Ishikawa (cell line): ENCODE measurements at regions not wholly inside any gene's neighbourhood (a gene's known extent, or its start where the extent isn't known, plus 50 kb on each side); places are given as distances from the start of the nearest gene placed in this dataset.

Experiments
- CEBPB ChIP-seq: IDR thresholded peaks from 2 replicates; pipeline ENCODE4 v1.6.1; 2012
- CREB1 ChIP-seq: IDR thresholded peaks from 2 replicates; pipeline ENCODE4 v1.6.1; 2012; ENCODE audit warnings: low read depth
- EGR1 ChIP-seq: IDR thresholded peaks from 2 replicates; pipeline ENCODE4 v1.6.1; 2012
- EP300 ChIP-seq: IDR thresholded peaks from 2 replicates; pipeline ENCODE4 v1.6.1; 2012; ENCODE audit warnings: borderline replicate concordance
- FOXM1 ChIP-seq: IDR thresholded peaks from 2 replicates; pipeline ENCODE4 v1.6.1; 2012; ENCODE audit warnings: low read depth, borderline replicate concordance
- NFIC ChIP-seq: IDR thresholded peaks from 2 replicates; pipeline ENCODE4 v1.6.1; 2012
- RAD21 ChIP-seq: IDR thresholded peaks from 2 replicates; pipeline ENCODE4 v1.6.1; 2012; ENCODE audit warnings: low read depth
- TAF1 ChIP-seq: IDR thresholded peaks from 2 replicates; pipeline ENCODE4 v1.6.1; 2012; ENCODE audit warnings: low read depth, mild to moderate bottlenecking
- TCF12 ChIP-seq: IDR thresholded peaks from 2 replicates; pipeline ENCODE4 v1.6.1; 2012; ENCODE audit warnings: low read depth
- TEAD4 ChIP-seq: IDR thresholded peaks from 2 replicates; pipeline ENCODE4 v1.6.1; 2012
- YY1 ChIP-seq: IDR thresholded peaks from 2 replicates; pipeline ENCODE4 v1.6.1; 2012; ENCODE audit warnings: low read depth
- ZBTB7A ChIP-seq: IDR thresholded peaks from 2 replicates; pipeline ENCODE4 v1.6.1; 2012; ENCODE audit warnings: low read depth
- TF ChIP-seq, protein P1 (sequence below): IDR thresholded peaks from 2 replicates; pipeline ENCODE4 v1.6.1; 2012
- TF ChIP-seq, protein P2 (sequence below): IDR thresholded peaks from 2 replicates; pipeline ENCODE4 v1.6.1; 2012
- TF ChIP-seq, protein P3 (sequence below): IDR thresholded peaks from 2 replicates; pipeline ENCODE4 v1.6.1; 2012; ENCODE audit warnings: low read depth, mild to moderate bottlenecking

DNA sequence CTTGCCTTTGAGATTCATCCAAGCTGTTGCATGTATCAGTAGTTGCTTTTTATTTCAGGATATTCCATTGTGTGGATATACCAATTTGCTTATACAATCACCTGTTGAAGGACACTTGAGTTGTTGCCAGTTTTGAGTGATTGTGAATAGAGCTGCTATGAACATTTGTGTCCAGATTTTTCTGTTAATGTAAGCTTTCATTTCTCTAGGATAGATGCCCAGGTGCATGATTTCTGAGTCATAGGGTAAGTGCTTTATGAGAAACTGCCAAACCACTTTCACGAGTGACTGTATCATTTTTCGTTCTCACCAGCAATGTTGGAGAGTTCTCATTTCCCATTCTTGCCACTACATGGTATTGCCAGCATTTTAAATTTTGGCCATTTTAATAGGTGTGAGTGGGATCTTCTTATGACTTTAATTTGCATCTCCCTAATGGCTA lies 434.6 kb upstream of the RGS6 start:
- TF ChIP-seq EP300: no peak
- no peak for TF ChIP-seq ZBTB7A
- TF ChIP-seq EGR1: no peak
- no peak for TF ChIP-seq CEBPB
- TF ChIP-seq TCF12: no peak

DNA sequence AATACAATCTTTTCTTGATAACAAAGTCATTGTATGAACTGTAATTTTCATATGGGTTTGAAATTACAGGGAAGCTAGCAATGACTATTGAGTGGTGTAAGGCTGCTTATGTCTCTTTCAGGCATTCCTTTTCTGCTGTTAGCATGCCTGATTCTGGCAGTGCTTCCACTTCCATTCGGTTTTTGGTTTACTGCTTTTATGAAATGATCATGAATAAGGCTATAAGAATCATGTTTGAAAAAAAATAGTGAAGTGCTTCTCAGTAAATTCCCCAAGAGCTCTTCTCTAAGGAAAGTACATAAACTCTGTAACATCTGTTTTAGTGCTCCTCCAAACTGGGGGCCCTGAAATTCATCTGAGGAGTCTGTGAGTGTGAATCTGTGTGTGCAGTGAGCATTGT lies 434.0 kb upstream of the RGS6 start:
- TF ChIP-seq TAF1 (no peak), CREB1 (no peak), EP300 (no peak), TCF12 (no peak), TEAD4 (no peak), RAD21 (no peak), EGR1 (no peak), CEBPB (no peak), FOXM1 (no peak), ZBTB7A (no peak), NFIC (no peak), YY1 (no peak)
- TF ChIP-seq, protein P1, sequence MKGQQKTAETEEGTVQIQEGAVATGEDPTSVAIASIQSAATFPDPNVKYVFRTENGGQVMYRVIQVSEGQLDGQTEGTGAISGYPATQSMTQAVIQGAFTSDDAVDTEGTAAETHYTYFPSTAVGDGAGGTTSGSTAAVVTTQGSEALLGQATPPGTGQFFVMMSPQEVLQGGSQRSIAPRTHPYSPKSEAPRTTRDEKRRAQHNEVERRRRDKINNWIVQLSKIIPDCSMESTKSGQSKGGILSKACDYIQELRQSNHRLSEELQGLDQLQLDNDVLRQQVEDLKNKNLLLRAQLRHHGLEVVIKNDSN: no peak
- TF ChIP-seq, protein P2, sequence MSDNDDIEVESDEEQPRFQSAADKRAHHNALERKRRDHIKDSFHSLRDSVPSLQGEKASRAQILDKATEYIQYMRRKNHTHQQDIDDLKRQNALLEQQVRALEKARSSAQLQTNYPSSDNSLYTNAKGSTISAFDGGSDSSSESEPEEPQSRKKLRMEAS: no peak
- TF ChIP-seq, protein P3, sequence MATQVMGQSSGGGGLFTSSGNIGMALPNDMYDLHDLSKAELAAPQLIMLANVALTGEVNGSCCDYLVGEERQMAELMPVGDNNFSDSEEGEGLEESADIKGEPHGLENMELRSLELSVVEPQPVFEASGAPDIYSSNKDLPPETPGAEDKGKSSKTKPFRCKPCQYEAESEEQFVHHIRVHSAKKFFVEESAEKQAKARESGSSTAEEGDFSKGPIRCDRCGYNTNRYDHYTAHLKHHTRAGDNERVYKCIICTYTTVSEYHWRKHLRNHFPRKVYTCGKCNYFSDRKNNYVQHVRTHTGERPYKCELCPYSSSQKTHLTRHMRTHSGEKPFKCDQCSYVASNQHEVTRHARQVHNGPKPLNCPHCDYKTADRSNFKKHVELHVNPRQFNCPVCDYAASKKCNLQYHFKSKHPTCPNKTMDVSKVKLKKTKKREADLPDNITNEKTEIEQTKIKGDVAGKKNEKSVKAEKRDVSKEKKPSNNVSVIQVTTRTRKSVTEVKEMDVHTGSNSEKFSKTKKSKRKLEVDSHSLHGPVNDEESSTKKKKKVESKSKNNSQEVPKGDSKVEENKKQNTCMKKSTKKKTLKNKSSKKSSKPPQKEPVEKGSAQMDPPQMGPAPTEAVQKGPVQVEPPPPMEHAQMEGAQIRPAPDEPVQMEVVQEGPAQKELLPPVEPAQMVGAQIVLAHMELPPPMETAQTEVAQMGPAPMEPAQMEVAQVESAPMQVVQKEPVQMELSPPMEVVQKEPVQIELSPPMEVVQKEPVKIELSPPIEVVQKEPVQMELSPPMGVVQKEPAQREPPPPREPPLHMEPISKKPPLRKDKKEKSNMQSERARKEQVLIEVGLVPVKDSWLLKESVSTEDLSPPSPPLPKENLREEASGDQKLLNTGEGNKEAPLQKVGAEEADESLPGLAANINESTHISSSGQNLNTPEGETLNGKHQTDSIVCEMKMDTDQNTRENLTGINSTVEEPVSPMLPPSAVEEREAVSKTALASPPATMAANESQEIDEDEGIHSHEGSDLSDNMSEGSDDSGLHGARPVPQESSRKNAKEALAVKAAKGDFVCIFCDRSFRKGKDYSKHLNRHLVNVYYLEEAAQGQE: no peak

DNA sequence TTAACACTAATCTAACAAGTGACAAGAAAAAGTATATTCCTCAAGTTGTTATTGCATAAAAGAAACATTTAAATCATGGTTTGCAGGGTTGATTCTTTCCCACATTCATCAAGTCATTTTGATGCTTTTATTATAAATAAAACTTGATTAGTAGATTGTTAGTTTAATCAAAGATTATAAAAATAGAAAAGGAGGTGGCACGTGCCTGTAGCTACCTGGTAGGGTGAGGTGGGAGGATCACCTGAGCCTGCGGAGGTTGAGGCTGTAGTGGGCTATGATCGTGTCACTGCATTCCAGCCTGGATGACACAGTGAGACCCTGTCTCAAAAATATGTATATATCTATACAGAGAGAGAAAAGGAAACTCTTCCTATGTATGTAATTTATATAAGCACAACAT lies 433.2 kb upstream of the RGS6 start:
- no peak for TF ChIP-seq EP300
- TF ChIP-seq, protein P1: no peak
- TF ChIP-seq CEBPB: no peak
- no peak for TF ChIP-seq TEAD4
- no peak for TF ChIP-seq RAD21
- TF ChIP-seq FOXM1: no peak
- TF ChIP-seq, protein P3: no peak
- no peak for TF ChIP-seq YY1
- no peak for TF ChIP-seq TCF12
- no peak for TF ChIP-seq NFIC
- no peak for TF ChIP-seq ZBTB7A
- TF ChIP-seq, protein P2: no peak
- no peak for TF ChIP-seq CREB1
- TF ChIP-seq EGR1: no peak
- TF ChIP-seq TAF1: no peak

DNA sequence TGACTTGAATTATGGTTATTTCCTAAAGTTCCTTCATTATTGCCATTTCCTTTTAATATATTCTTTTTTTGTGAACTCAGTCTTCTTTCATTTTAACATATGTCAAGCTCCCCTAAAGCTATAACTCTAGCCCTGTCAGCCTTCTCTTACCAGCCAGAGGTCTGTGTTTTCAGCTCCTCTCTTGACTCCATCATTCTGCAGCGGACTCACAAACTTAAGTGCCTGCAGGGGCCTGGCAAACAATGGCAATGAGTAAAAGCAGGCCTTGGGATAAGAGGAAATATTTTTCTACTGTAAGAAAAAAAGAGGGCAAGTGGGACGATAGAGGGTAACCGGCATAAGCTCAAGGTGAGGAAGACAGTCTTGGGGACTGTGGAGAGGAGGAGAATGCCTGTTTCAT lies 424.5 kb upstream of the RGS6 start:
- TF ChIP-seq FOXM1 (no peak), TEAD4 (no peak), NFIC (no peak), CREB1 (no peak), EGR1 (no peak), TCF12 (no peak), TAF1 (no peak), YY1 (no peak), EP300 (no peak), CEBPB (no peak), RAD21 (no peak)
- TF ChIP-seq, protein P1: no peak
- TF ChIP-seq, protein P2: no peak
- TF ChIP-seq, protein P3: no peak
